Skeletal muscle satellite cell (primary cell): ENCODE measurements at regions not wholly inside any gene's neighbourhood (a gene's known extent, or its start where the extent isn't known, plus 50 kb on each side); places are given as distances from the start of the nearest gene placed in this dataset.
"Not testable (repeated sequence)": the region's sequence is repeated elsewhere in the genome, so short reads cannot be mapped to it uniquely, and the experiment has no call there.

Experiments used
- H3K27me3 ChIP-seq: 2 replicates; pipeline ENCODE4 v1.7.0; 2013; ENCODE audit warnings: low read length; ENCODE audit not compliant: control insufficient read depth, insufficient read depth
- H3K36me3 ChIP-seq: 2 replicates; pipeline ENCODE4 v1.7.0; 2013; ENCODE audit warnings: mild to moderate bottlenecking, control low read depth, low read length; ENCODE audit not compliant: insufficient read depth
- H3K4me1 ChIP-seq: 2 replicates; pipeline ENCODE4 v1.7.0; 2013; ENCODE audit warnings: low read length; ENCODE audit not compliant: control insufficient read depth, insufficient read depth
- H3K4me2 ChIP-seq: 2 replicates; pipeline ENCODE4 v1.7.0; 2013; ENCODE audit warnings: mild to moderate bottlenecking, low read length
- H3K4me3 ChIP-seq: 2 replicates; pipeline ENCODE4 v1.7.0; 2013; ENCODE audit warnings: low read length
- H3K9ac ChIP-seq: 2 replicates; pipeline ENCODE4 v1.7.0; 2013; ENCODE audit warnings: mild to moderate bottlenecking, low read depth, low read length, moderate library complexity
- H3K9me3 ChIP-seq: replicated peaks from 2 replicates; pipeline ENCODE4 v1.7.0; 2013; ENCODE audit warnings: mild to moderate bottlenecking, control low read depth, low read length

GRCh38 chr5:158051036-158051435 lies 192.1 kb upstream of the CLINT1 start:
- Histone ChIP-seq H3K27me3 (peaks cover 25% of the 10 kb centered on the region), H3K4me1 (no peaks in the 10 kb centered on the region), H3K36me3 (no peaks in the 10 kb centered on the region), H3K9ac (no peak overlapping the region), H3K4me3 (no peak overlapping the region), H3K9me3 (no peaks in the 10 kb centered on the region), H3K4me2 (no peak overlapping the region)

DNA sequence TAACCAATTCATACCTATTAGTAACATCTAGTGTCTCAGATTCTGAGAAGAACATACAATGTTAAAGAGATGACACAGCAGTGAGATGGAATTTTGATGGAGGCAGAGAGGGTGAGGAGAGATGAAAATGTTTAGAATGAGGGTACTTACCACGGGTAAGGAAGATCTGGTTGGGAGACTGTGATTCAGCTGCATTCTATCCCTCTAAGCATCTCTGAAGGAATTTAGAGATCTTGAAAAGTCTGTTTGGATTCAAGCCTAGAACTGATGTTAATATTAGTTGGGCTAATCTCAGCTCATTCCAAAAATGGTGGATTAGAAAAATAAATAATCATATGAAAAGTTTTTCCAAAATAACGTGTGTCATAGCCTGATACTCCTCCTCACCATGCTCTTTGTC lies 191.5 kb upstream of the CLINT1 start:
- no peaks in the 10 kb centered on the region for H3K9me3 ChIP-seq
- H3K4me1 ChIP-seq, result no peaks in the 10 kb centered on the region
- peaks cover 25% of the 10 kb centered on the region for H3K27me3 ChIP-seq
- H3K9ac ChIP-seq, result no peak overlapping the region
- no peak overlapping the region for H3K4me2 ChIP-seq
- H3K36me3 ChIP-seq, result no peaks in the 10 kb centered on the region
- no peak overlapping the region for H3K4me3 ChIP-seq

DNA sequence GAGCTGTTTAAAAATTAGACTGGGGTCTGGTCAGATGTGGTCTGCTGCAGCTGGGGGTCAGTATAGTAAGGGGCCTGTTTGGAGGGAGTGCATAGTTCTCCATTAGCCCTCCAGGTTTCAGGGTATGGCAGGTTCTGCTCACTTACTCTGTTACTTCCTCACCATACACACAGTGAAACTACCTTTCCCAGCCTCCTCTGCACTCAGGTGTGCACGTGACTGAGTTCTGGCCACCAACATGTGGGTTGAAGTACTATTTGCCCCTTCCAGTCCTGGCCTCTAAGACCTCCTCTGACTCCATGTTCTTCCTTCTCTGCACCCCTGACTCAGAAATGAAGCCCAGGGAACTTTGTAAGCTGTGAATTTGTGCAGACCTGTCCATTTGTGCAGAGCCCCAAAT lies 190.5 kb upstream of the CLINT1 start:
- H3K9me3 ChIP-seq, result no peaks in the 10 kb centered on the region
- H3K4me1 ChIP-seq, result no peaks in the 10 kb centered on the region
- H3K4me3 ChIP-seq, result no peak overlapping the region
- H3K27me3 ChIP-seq, result peaks cover 24% of the 10 kb centered on the region
- no peak overlapping the region for H3K9ac ChIP-seq
- H3K4me2 ChIP-seq, result no peak overlapping the region
- H3K36me3 ChIP-seq, result no peaks in the 10 kb centered on the region

GRCh38 chr5:158045696-158046095 lies 186.8 kb upstream of the CLINT1 start:
- Histone ChIP-seq H3K4me3 (no peak overlapping the region), H3K36me3 (no peaks in the 10 kb centered on the region), H3K9ac (no peak overlapping the region), H3K4me2 (no peak overlapping the region), H3K9me3 (no peaks in the 10 kb centered on the region), H3K4me1 (no peaks in the 10 kb centered on the region), H3K27me3 (peaks cover 10% of the 10 kb centered on the region)

DNA sequence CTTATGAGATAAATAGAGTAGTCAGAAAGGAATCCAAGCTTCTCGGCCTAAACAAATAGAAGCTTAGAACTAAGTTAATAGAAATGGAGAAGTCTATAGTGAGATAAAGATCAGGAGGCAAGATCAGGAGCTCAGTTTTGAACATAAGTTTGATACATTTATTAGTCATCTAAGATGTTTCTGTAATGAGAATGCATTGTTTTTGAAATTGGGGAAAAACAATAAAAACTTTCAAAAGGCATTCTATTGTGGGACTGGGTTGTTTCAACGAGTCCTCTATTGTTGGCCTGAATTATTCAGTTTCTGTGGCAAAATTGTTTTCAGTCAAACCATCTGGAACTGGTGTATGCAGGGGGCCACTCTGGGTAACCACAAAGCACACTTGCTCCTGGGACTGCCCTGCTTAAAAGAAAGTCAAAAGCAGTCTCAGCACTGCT lies 181.0 kb upstream of the CLINT1 start:
- H3K4me1 ChIP-seq, result no peaks in the 10 kb centered on the region

DNA sequence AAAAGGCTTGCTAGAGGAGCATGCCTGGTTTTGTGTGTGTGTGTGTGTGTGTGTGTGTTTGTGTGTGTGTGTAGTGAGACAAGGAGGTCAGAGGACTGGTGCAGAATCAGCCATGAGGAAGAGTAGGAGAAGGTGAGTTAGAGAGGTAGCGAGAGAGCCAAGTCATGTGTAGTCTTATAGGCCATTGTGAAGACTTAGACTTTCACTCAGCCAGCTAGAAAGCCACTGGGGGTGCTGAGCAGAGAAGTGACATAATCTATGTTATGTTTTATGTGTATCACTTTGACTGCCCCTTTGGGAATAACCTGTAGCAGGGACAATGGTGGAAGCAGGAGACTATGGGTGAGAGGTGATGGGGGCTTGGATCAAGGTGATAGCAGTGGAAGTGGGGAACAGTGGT lies 180.5 kb upstream of the CLINT1 start:
- Histone ChIP-seq H3K4me1 (no peaks in the 10 kb centered on the region), H3K4me2 (no peak overlapping the region), H3K27me3 (no peaks in the 10 kb centered on the region), H3K36me3 (no peaks in the 10 kb centered on the region), H3K9ac (no peak overlapping the region), H3K9me3 (no peaks in the 10 kb centered on the region), H3K4me3 (no peak overlapping the region)

More for the DNA sequence above, 181.0 kb upstream of the CLINT1 start:
- Histone ChIP-seq H3K4me2 (no peak overlapping the region), H3K36me3 (no peaks in the 10 kb centered on the region), H3K4me3 (no peak overlapping the region), H3K27me3 (no peaks in the 10 kb centered on the region), H3K9ac (no peak overlapping the region), H3K9me3 (no peaks in the 10 kb centered on the region)

- H3K9ac ChIP-seq, H3K4me2 ChIP-seq, H3K36me3 ChIP-seq, H3K9me3 ChIP-seq, H3K4me3 ChIP-seq, H3K27me3 ChIP-seq, H3K4me1 ChIP-seq: not testable (repeated sequence)
These were observed 178.1 kb upstream of the CLINT1 start for GRCh38 chr5:158036983-158037595.

- H3K4me1 ChIP-seq, H3K4me3 ChIP-seq, H3K9me3 ChIP-seq, H3K27me3 ChIP-seq, H3K4me2 ChIP-seq, H3K9ac ChIP-seq, H3K36me3 ChIP-seq: not testable (repeated sequence)
These were observed 175.6 kb upstream of the CLINT1 start for GRCh38 chr5:158034586-158034985.

GRCh38 chr5:158033724-158034123 lies 174.8 kb upstream of the CLINT1 start:
- no peak overlapping the region for H3K9ac ChIP-seq
- H3K4me3 ChIP-seq, result no peak overlapping the region
- no peaks in the 10 kb centered on the region for H3K9me3 ChIP-seq
- no peaks in the 10 kb centered on the region for H3K4me1 ChIP-seq
- H3K4me2 ChIP-seq, result no peak overlapping the region
- H3K36me3 ChIP-seq, result no peaks in the 10 kb centered on the region
- peaks cover 5% of the 10 kb centered on the region for H3K27me3 ChIP-seq

- Histone ChIP-seq H3K9ac (no peak overlapping the region), H3K4me1 (no peaks in the 10 kb centered on the region), H3K36me3 (no peaks in the 10 kb centered on the region), H3K9me3 (no peaks in the 10 kb centered on the region), H3K27me3 (peaks cover 8% of the 10 kb centered on the region), H3K4me2 (no peak overlapping the region), H3K4me3 (no peak overlapping the region)
These were observed 174.1 kb upstream of the CLINT1 start for GRCh38 chr5:158033076-158033475.

GRCh38 chr5:158032246-158032645 lies 173.3 kb upstream of the CLINT1 start:
- Histone ChIP-seq H3K4me1 (no peaks in the 10 kb centered on the region), H3K4me2 (no peak overlapping the region), H3K9ac (no peak overlapping the region), H3K36me3 (no peaks in the 10 kb centered on the region), H3K9me3 (no peaks in the 10 kb centered on the region), H3K27me3 (peaks cover 12% of the 10 kb centered on the region), H3K4me3 (no peak overlapping the region)
